ENCODE measurements at regions not wholly inside any gene's neighbourhood (a gene's known extent, or its start where the extent isn't known, plus 50 kb on each side); places are given as distances from the start of the nearest gene placed in this dataset.
A peak's percentile ranks its signal among the peaks of the same experiment; 100 is the strongest.

GRCh38 chr14:71341156-71341555, 433.9 kb downstream of the PCNX1 start:
- TF ChIP-seq HNF4A (conservative IDR thresholded peaks at IDR 0.05) (peak in 1 of 2 donors; percentile 6), RXRA (IDR thresholded peaks at IDR 0.05) (peak in 1 of 2 donors; percentile 6), TAF1 (conservative IDR thresholded peaks at IDR 0.05) (no peak), SP1 (IDR thresholded peaks at IDR 0.05) (no peak)
- H3K27ac ChIP-seq (ENCODE audit: low read depth in 1 of 2, low read length in 2 of 2): peak overlapping the region in 1 of 2 donors; percentile 93
- H3K4me3 ChIP-seq (ENCODE audit: low read depth in 1 of 3, low read length in 3 of 3): no peak overlapping the region
- peaks cover 5 to 39% (median 14%) of the 10 kb centered on the region in 4 donors for H3K4me1 ChIP-seq (ENCODE audit: control insufficient read depth in 4 of 4, insufficient read depth in 4 of 4, low read length in 3 of 4)
- H3K36me3 ChIP-seq (ENCODE audit: control insufficient read depth in 4 of 4, insufficient read depth in 3 of 4, low read depth in 1 of 4, low read length in 3 of 4): no peaks in the 10 kb centered on the region
- H3K9ac ChIP-seq (ENCODE audit: low read depth in 1 of 2, low read length in 2 of 2): no peak overlapping the region
- H3K9me3 ChIP-seq (ENCODE audit: control insufficient read depth in 4 of 4, low read length in 3 of 4): no peaks in the 10 kb centered on the region
- WGBS: 65% methylated on average over 3 of the region's 3 CpGs
- no peak for DNase-seq (ENCODE audit: low spot score)
- H3K27me3 ChIP-seq (ENCODE audit: control insufficient read depth in 4 of 4, insufficient read depth in 4 of 4, low read length in 3 of 4): no peaks in the 10 kb centered on the region

- no peak overlapping the region for H3K9ac ChIP-seq (ENCODE audit: low read depth in 1 of 2, low read length in 2 of 2)
- no peaks in the 10 kb centered on the region for H3K36me3 ChIP-seq (ENCODE audit: control insufficient read depth in 4 of 4, insufficient read depth in 3 of 4, low read depth in 1 of 4, low read length in 3 of 4)
- H3K27me3 ChIP-seq (ENCODE audit: control insufficient read depth in 4 of 4, insufficient read depth in 4 of 4, low read length in 3 of 4): no peaks in the 10 kb centered on the region
- TF ChIP-seq HNF4G (IDR thresholded peaks at IDR 0.05) (no peak), NR2F2 (IDR thresholded peaks at IDR 0.05) (no peak), ATF3 (IDR thresholded peaks at IDR 0.05) (no peak), SP1 (IDR thresholded peaks at IDR 0.05) (no peak), TAF1 (conservative IDR thresholded peaks at IDR 0.05) (no peak), CTCF (IDR thresholded peaks at IDR 0.05; ENCODE audit: low read depth, low read length, missing input control) (no peak), HNF4A (conservative IDR thresholded peaks at IDR 0.05) (no peak), MAX (IDR thresholded peaks at IDR 0.05) (no peak), FOXA2 (IDR thresholded peaks at IDR 0.05) (no peak), EGR1 (IDR thresholded peaks at IDR 0.05; ENCODE audit: low read depth in 2 of 2) (no peak), RXRA (IDR thresholded peaks at IDR 0.05) (no peak), GABPA (IDR thresholded peaks at IDR 0.05 in 1 of 2, conservative IDR thresholded peaks at IDR 0.05 in 1 of 2) (no peak), RAD21 (IDR thresholded peaks at IDR 0.05) (no peak), FOXA1 (IDR thresholded peaks at IDR 0.05) (no peak), YY1 (IDR thresholded peaks at IDR 0.05) (no peak), JUND (IDR thresholded peaks at IDR 0.05) (no peak)
- TF ChIP-seq, protein P1, sequence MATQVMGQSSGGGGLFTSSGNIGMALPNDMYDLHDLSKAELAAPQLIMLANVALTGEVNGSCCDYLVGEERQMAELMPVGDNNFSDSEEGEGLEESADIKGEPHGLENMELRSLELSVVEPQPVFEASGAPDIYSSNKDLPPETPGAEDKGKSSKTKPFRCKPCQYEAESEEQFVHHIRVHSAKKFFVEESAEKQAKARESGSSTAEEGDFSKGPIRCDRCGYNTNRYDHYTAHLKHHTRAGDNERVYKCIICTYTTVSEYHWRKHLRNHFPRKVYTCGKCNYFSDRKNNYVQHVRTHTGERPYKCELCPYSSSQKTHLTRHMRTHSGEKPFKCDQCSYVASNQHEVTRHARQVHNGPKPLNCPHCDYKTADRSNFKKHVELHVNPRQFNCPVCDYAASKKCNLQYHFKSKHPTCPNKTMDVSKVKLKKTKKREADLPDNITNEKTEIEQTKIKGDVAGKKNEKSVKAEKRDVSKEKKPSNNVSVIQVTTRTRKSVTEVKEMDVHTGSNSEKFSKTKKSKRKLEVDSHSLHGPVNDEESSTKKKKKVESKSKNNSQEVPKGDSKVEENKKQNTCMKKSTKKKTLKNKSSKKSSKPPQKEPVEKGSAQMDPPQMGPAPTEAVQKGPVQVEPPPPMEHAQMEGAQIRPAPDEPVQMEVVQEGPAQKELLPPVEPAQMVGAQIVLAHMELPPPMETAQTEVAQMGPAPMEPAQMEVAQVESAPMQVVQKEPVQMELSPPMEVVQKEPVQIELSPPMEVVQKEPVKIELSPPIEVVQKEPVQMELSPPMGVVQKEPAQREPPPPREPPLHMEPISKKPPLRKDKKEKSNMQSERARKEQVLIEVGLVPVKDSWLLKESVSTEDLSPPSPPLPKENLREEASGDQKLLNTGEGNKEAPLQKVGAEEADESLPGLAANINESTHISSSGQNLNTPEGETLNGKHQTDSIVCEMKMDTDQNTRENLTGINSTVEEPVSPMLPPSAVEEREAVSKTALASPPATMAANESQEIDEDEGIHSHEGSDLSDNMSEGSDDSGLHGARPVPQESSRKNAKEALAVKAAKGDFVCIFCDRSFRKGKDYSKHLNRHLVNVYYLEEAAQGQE (IDR thresholded peaks at IDR 0.05): no peak
- TF ChIP-seq, protein P2, sequence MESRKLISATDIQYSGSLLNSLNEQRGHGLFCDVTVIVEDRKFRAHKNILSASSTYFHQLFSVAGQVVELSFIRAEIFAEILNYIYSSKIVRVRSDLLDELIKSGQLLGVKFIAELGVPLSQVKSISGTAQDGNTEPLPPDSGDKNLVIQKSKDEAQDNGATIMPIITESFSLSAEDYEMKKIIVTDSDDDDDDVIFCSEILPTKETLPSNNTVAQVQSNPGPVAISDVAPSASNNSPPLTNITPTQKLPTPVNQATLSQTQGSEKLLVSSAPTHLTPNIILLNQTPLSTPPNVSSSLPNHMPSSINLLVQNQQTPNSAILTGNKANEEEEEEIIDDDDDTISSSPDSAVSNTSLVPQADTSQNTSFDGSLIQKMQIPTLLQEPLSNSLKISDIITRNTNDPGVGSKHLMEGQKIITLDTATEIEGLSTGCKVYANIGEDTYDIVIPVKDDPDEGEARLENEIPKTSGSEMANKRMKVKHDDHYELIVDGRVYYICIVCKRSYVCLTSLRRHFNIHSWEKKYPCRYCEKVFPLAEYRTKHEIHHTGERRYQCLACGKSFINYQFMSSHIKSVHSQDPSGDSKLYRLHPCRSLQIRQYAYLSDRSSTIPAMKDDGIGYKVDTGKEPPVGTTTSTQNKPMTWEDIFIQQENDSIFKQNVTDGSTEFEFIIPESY (IDR thresholded peaks at IDR 0.05): no peak
- DNase-seq (ENCODE audit: low spot score): no peak
- H3K27ac ChIP-seq (ENCODE audit: low read depth in 1 of 2, low read length in 2 of 2): no peak overlapping the region
- 97% methylated on average over 3 of the region's 3 CpGs for WGBS
- no peak overlapping the region for H3K4me3 ChIP-seq (ENCODE audit: low read depth in 1 of 3, low read length in 3 of 3)
- H3K4me1 ChIP-seq (ENCODE audit: control insufficient read depth in 4 of 4, insufficient read depth in 4 of 4, low read length in 3 of 4): peaks cover 2 to 22% (median 11%) of the 10 kb centered on the region in 4 donors
- no peaks in the 10 kb centered on the region for H3K9me3 ChIP-seq (ENCODE audit: control insufficient read depth in 4 of 4, low read length in 3 of 4)
Measured at GRCh38 chr14:71343724-71344123, 436.5 kb downstream of the PCNX1 start.
